Osteoblast (primary cell): ENCODE measurements at regions not wholly inside any gene's neighbourhood (a gene's known extent, or its start where the extent isn't known, plus 50 kb on each side); places are given as distances from the start of the nearest gene placed in this dataset.

Experiments
- DNase-seq: peaks from one replicate; pipeline ENCODE4 v3.0.0; 2011; ENCODE audit warnings: low spot score, mixed read lengths; ENCODE audit not compliant: insufficient read length; ENCODE audit errors: missing footprints
- H2AFZ ChIP-seq: 2 replicates; pipeline ENCODE4 v1.6.0; 2011; ENCODE audit warnings: mild to moderate bottlenecking, low read length
- H3K27ac ChIP-seq: 2 replicates; pipeline ENCODE4 v1.5.1; 2011; ENCODE audit warnings: mild to moderate bottlenecking, low read depth, low read length, moderate library complexity
- H3K27me3 ChIP-seq: 2 replicates; pipeline ENCODE4 v1.6.0; 2012; ENCODE audit warnings: mild to moderate bottlenecking, control low read depth, inconsistent platforms, low read length, moderate library complexity; ENCODE audit not compliant: insufficient read depth
- H3K36me3 ChIP-seq: 2 replicates; pipeline ENCODE4 v1.5.1; 2011; ENCODE audit warnings: mild to moderate bottlenecking, low read length, control low read depth, moderate library complexity; ENCODE audit not compliant: insufficient read depth
- H3K4me1 ChIP-seq: 2 replicates; pipeline ENCODE4 v1.5.1; 2011; ENCODE audit warnings: mild to moderate bottlenecking, low read length, control low read depth, moderate library complexity; ENCODE audit not compliant: insufficient read depth
- H3K4me2 ChIP-seq: 2 replicates; pipeline ENCODE4 v1.6.0; 2011; ENCODE audit warnings: mild to moderate bottlenecking, low read length; ENCODE audit not compliant: insufficient read depth
- H3K4me3 ChIP-seq: fragments of 200-600 bp; sonication (generic); 3 replicates; pipeline ENCODE4 v1.5.1; 2012; ENCODE audit warnings: mild to moderate bottlenecking, low read length, inconsistent platforms; ENCODE audit not compliant: insufficient read depth
- H3K79me2 ChIP-seq: 2 replicates; pipeline ENCODE4 v1.6.0; 2012; ENCODE audit warnings: mild to moderate bottlenecking, low read length, control low read depth, inconsistent platforms; ENCODE audit not compliant: insufficient read depth
- H3K9me3 ChIP-seq: 2 replicates; pipeline ENCODE4 v1.5.1; 2011; ENCODE audit warnings: low read depth, low read length, control low read depth
- H4K20me1 ChIP-seq: 2 replicates; pipeline ENCODE4 v1.6.0; 2012; ENCODE audit warnings: mild to moderate bottlenecking, low read length, control low read depth; ENCODE audit not compliant: insufficient read depth
- CTCF ChIP-seq: IDR thresholded peaks from 2 replicates; pipeline ENCODE4 v1.5.1; 2011; ENCODE audit warnings: mild to moderate bottlenecking, low read depth, low read length, moderate library complexity; ENCODE audit errors: extremely low read depth

- Histone ChIP-seq H3K79me2 (no peaks in the 10 kb centered on the region), H3K4me1 (peaks cover 4% of the 10 kb centered on the region), H4K20me1 (no peaks in the 10 kb centered on the region), H3K27ac (no peak overlapping the region), H3K4me3 (no peak overlapping the region), H3K27me3 (no peaks in the 10 kb centered on the region), H3K9me3 (no peaks in the 10 kb centered on the region), H3K4me2 (no peak overlapping the region), H2AFZ (no peak overlapping the region), H3K36me3 (no peaks in the 10 kb centered on the region)
- no peak for TF ChIP-seq CTCF
- no peak for DNase-seq
Observed at GRCh38 chr13:73222627-73223305, 164.0 kb downstream of the KLF5 start.

- H3K79me2 ChIP-seq = no peaks in the 10 kb centered on the region
- H3K4me3 ChIP-seq = no peak overlapping the region
- H4K20me1 ChIP-seq = no peaks in the 10 kb centered on the region
- H2AFZ ChIP-seq = no peak overlapping the region
- TF ChIP-seq CTCF = no peak
- no peak overlapping the region for H3K4me2 ChIP-seq
- no peaks in the 10 kb centered on the region for H3K27me3 ChIP-seq
- DNase-seq = no peak
- H3K4me1 ChIP-seq = peaks cover 7% of the 10 kb centered on the region
- H3K36me3 ChIP-seq = no peaks in the 10 kb centered on the region
- no peaks in the 10 kb centered on the region for H3K9me3 ChIP-seq
- no peak overlapping the region for H3K27ac ChIP-seq
Observed at GRCh38 chr13:73220966-73221720, 162.3 kb downstream of the KLF5 start.

- Histone ChIP-seq H3K4me3 (no peak overlapping the region), H3K36me3 (no peaks in the 10 kb centered on the region), H3K79me2 (no peaks in the 10 kb centered on the region), H3K27ac (no peak overlapping the region), H3K4me1 (peaks cover 4% of the 10 kb centered on the region), H3K4me2 (no peak overlapping the region), H3K9me3 (no peaks in the 10 kb centered on the region), H3K27me3 (no peaks in the 10 kb centered on the region), H2AFZ (no peak overlapping the region), H4K20me1 (no peaks in the 10 kb centered on the region)
- TF ChIP-seq CTCF = no peak
- no peak for DNase-seq
Observed at GRCh38 chr13:73218181-73218580, 159.4 kb downstream of the KLF5 start.

- DNase-seq = peak; percentile 68
- Histone ChIP-seq H3K27ac (no peak overlapping the region), H3K27me3 (no peaks in the 10 kb centered on the region), H3K4me1 (peaks cover 4% of the 10 kb centered on the region), H3K79me2 (no peaks in the 10 kb centered on the region), H3K36me3 (no peaks in the 10 kb centered on the region), H3K4me2 (no peak overlapping the region), H2AFZ (no peak overlapping the region), H3K9me3 (no peaks in the 10 kb centered on the region), H3K4me3 (no peak overlapping the region), H4K20me1 (no peaks in the 10 kb centered on the region)
- no peak for TF ChIP-seq CTCF
Observed at GRCh38 chr13:73216381-73216831, 157.6 kb downstream of the KLF5 start.
